Spleen (tissue), 7 donors: ENCODE measurements at regions not wholly inside any gene's neighbourhood (a gene's known extent, or its start where the extent isn't known, plus 50 kb on each side); places are given as distances from the start of the nearest gene placed in this dataset.

Source experiments
- POLR2A ChIP-seq, 3 donors: fragments of 450-650 bp; IDR thresholded peaks; one replicate each; pipeline ENCODE4 v1.5.1; 2017; ENCODE audit warnings: antibody characterized with exemption in 3 of 3, mild to moderate bottlenecking in 1 of 3
- POLR2AphosphoS5 ChIP-seq, 3 donors: sonication (generic); formaldehyde crosslinking; IDR thresholded peaks; one replicate each; pipeline ENCODE4 v1.5.1; 2017; ENCODE audit warnings: antibody characterized with exemption in 3 of 3
- TF ChIP-seq, protein P1 (sequence below), 11 experiments: fragments of 200-600 bp in 7 of 11; fragments of 450-650 bp in 4 of 11; sonication (generic) in 4 of 11; IDR thresholded peaks in 8 of 11; conservative IDR thresholded peaks in 3 of 11; 1 replicate in 7 of 11; 2 replicates in 4 of 11; pipeline versions ENCODE4 v1.4.0 to v1.8.0; 2016 to 2021; ENCODE audit warnings: antibody characterized with exemption in 11 of 11, inconsistent platforms in 4 of 11, mild to moderate bottlenecking in 1 of 11
- donor health status: DM: no; HTN: no; CAD: no; lungs with moderate emphysema.
- donor health status: DM: no; HTN: no; CAD: no.
- donor health status: DM: no; HTN: no; CAD: no.

DNA sequence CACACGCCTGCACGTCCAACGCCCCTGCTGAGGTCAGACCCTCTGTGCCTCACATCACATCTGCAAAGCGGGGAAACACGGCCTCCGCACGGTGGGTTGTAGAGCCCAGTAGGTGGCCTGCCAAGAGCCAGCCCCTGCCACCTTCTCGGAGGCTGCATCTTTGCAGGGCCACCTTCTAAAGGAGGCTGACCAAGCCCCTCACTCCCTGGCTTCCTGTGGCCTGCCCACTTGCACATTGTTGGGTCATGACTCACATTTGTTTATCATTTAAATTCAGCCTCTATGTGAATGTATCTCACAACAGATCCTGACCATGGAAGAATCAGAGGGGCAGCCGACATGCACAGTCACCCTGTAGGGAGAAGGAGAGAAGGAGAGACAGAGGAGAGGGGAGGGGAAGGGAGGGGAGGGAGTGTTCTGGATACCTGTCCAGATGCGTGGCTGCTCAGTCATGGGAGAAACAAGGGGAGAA is 319.5 kb upstream of the DIO3 start:
- TF ChIP-seq POLR2A (IDR thresholded peaks at IDR 0.05) (no peak), POLR2AphosphoS5 (IDR thresholded peaks at IDR 0.05) (no peak)
- TF ChIP-seq, protein P1, sequence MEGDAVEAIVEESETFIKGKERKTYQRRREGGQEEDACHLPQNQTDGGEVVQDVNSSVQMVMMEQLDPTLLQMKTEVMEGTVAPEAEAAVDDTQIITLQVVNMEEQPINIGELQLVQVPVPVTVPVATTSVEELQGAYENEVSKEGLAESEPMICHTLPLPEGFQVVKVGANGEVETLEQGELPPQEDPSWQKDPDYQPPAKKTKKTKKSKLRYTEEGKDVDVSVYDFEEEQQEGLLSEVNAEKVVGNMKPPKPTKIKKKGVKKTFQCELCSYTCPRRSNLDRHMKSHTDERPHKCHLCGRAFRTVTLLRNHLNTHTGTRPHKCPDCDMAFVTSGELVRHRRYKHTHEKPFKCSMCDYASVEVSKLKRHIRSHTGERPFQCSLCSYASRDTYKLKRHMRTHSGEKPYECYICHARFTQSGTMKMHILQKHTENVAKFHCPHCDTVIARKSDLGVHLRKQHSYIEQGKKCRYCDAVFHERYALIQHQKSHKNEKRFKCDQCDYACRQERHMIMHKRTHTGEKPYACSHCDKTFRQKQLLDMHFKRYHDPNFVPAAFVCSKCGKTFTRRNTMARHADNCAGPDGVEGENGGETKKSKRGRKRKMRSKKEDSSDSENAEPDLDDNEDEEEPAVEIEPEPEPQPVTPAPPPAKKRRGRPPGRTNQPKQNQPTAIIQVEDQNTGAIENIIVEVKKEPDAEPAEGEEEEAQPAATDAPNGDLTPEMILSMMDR (IDR thresholded peaks at IDR 0.05 in 8 of 11, conservative IDR thresholded peaks at IDR 0.05 in 3 of 11), result no peak
